ENCODE measurements at regions not wholly inside any gene's neighbourhood (a gene's known extent, or its start where the extent isn't known, plus 50 kb on each side); places are given as distances from the start of the nearest gene placed in this dataset.

GRCh38 chr11:80338231-80338630, 897.4 kb upstream of the TENM4 start (continued):
- TF ChIP-seq ZNF622 (IDR thresholded peaks at IDR 0.05) (no peak), WRNIP1 (IDR thresholded peaks at IDR 0.05; ENCODE audit: borderline replicate concordance, low read depth, low read length) (no peak)

- ChIA-PET SMC1A (ENCODE audit: uncharacterized antibody, unreplicated experiment) (no interaction called here), POLR2A (no interaction called here), RAD21 (ENCODE audit: unreplicated experiment) (no interaction called here), CTCF (no interaction called here)
- H3K79me2 ChIP-seq (ENCODE audit: control insufficient read depth, insufficient read depth, low read length): no peaks in the 10 kb centered on the region
- no peaks in the 10 kb centered on the region for H4K20me1 ChIP-seq (ENCODE audit: control insufficient read depth, insufficient read depth)
- TF ChIP-seq NR2F1 (conservative IDR thresholded peaks at IDR 0.05) (no peak), NR2C1 (IDR thresholded peaks at IDR 0.05) (no peak), EZH2 (IDR thresholded peaks at IDR 0.05; ENCODE audit: borderline replicate concordance, control insufficient read depth, low read depth, low read length) (no peak), RB1 (IDR thresholded peaks at IDR 0.05; ENCODE audit: borderline replicate concordance) (no peak), KDM1A (IDR thresholded peaks at IDR 0.05; ENCODE audit: borderline replicate concordance) (no peak), CTCF (IDR thresholded peaks at IDR 0.05 in 2 of 3, conservative IDR thresholded peaks at IDR 0.05 in 1 of 3; ENCODE audit: control insufficient read depth in 2 of 3, extremely low read depth in 1 of 3, insufficient read depth in 1 of 3, low read depth in 3 of 3, low read length in 3 of 3) (no peak), IKZF2 (IDR thresholded peaks at IDR 0.05) (no peak), HDAC2 (IDR thresholded peaks at IDR 0.05) (no peak), HCFC1 (IDR thresholded peaks at IDR 0.05; ENCODE audit: low read length) (no peak), YBX1 (IDR thresholded peaks at IDR 0.05) (no peak), IRF5 (IDR thresholded peaks at IDR 0.05; ENCODE audit: borderline replicate concordance) (no peak), POU2F2 (IDR thresholded peaks at IDR 0.05; ENCODE audit: borderline replicate concordance, low read depth, low read length) (no peak)
- H3K9ac ChIP-seq (ENCODE audit: control insufficient read depth, insufficient read depth, low read length): no peak overlapping the region
- no TSS peak for BruUV-seq (replicated peaks)
- H3K9me3 ChIP-seq (replicated peaks; ENCODE audit: control insufficient read depth, insufficient read depth, low read length): no peaks in the 10 kb centered on the region
- intact Hi-C loops (cut with micrococcal nuclease; ENCODE audit: unreplicated experiment) (no loop called here), in situ Hi-C loops (cut with MboI) (no loop called here)
- H3K4me3 ChIP-seq: no peak overlapping the region
- H2AFZ ChIP-seq (ENCODE audit: control insufficient read depth, low read depth, low read length): no peak overlapping the region
- no peak for FAIRE-seq
- no peaks in the 10 kb centered on the region for H3K27me3 ChIP-seq (replicated peaks in 1 of 2; ENCODE audit: control insufficient read depth in 2 of 2, insufficient read depth in 2 of 2, low read length in 1 of 2)
- no peak overlapping the region for H3K4me2 ChIP-seq (ENCODE audit: control insufficient read depth, insufficient read depth)
- H3K36me3 ChIP-seq (ENCODE audit: control insufficient read depth in 2 of 2, insufficient read depth in 2 of 2, low read length in 1 of 2): no peaks in the 10 kb centered on the region
- no peak for ATAC-seq
- DNase-seq (ENCODE audit: low read depth, low spot score): no peak
- H3K27ac ChIP-seq (ENCODE audit: control insufficient read depth, insufficient read depth): no peak overlapping the region
- no peaks in the 10 kb centered on the region for H3K4me1 ChIP-seq (ENCODE audit: control insufficient read depth, insufficient read depth, low read length)
Observed at GRCh38 chr11:80331694-80332093, 890.9 kb upstream of the TENM4 start.
